GM12878 (cell line): ENCODE measurements at regions not wholly inside any gene's neighbourhood (a gene's known extent, or its start where the extent isn't known, plus 50 kb on each side); places are given as distances from the start of the nearest gene placed in this dataset.

Experiments used
- ATAC-seq: fragments of 200-7000 bp; cut with Tn5 transposase; 3 replicates; pipeline ENCODE4 v1.9.1; 2020; ENCODE audit warnings: mild to moderate bottlenecking, moderate library complexity
- BruUV-seq: library from RNA; stranded (reverse); fragments of 400-500 nt; replicated peaks from 2 replicates; lab custom pipeline; 2021; lab: Mats Ljungman, UMichigan
- CTCF ChIA-PET: fragments of 300-600 bp; sonication (Branson Sonifier 250); formaldehyde crosslinking; extraction: SDS; loops from one replicate; lab custom pipeline; 2021; ENCODE audit warnings: inconsistent platforms; lab: Yijun Ruan, JAX
- POLR2A ChIA-PET: fragments of 350-600 bp; formaldehyde crosslinking; extraction: SDS; loops from one replicate; lab custom pipeline; 2021; ENCODE audit warnings: inconsistent platforms; lab: Charles Lee
- RAD21 ChIA-PET: fragments of 300-600 bp; sonication (Branson Sonifier 250); formaldehyde crosslinking; loops from one replicate; lab custom pipeline; 2023; ENCODE audit warnings: antibody characterized with exemption; ENCODE audit not compliant: unreplicated experiment; lab: Charles Lee
- SMC1A ChIA-PET: fragments of 300-600 bp; sonication (Branson Sonifier 250); formaldehyde crosslinking; loops from one replicate; lab custom pipeline; 2023; ENCODE audit not compliant: unreplicated experiment, uncharacterized antibody; lab: Charles Lee
- DNase-seq: peaks from one replicate; pipeline ENCODE4 v3.0.0-alpha.2; 2011; ENCODE audit warnings: low read depth, low spot score
- FAIRE-seq: peaks from 3 replicates; lab custom pipeline; 2011; peaks lifted over from hg19 to GRCh38; lab: Jason Lieb, UNC
- H2AFZ ChIP-seq: 2 replicates; pipeline ENCODE4 v1.6.0; 2011; ENCODE audit warnings: low read depth, low read length, control low read depth; ENCODE audit not compliant: control insufficient read depth
- H3K27ac ChIP-seq: 2 replicates; pipeline ENCODE4 v1.5.1; 2011; ENCODE audit warnings: control low read depth; ENCODE audit not compliant: control insufficient read depth, insufficient read depth
- H3K27me3 ChIP-seq, 2 experiments: replicated peaks in 1 of 2; 2 replicates each; pipeline versions ENCODE4 v1.6.0 to v1.6.1; 2011; ENCODE audit warnings: low read length in 1 of 2; ENCODE audit not compliant: control insufficient read depth in 2 of 2, insufficient read depth in 2 of 2
- H3K36me3 ChIP-seq, 2 experiments: 2 replicates each; pipeline ENCODE4 v1.5.1; 2011; ENCODE audit warnings: low read length in 1 of 2; ENCODE audit not compliant: control insufficient read depth in 2 of 2, insufficient read depth in 2 of 2
- H3K4me1 ChIP-seq: 2 replicates; pipeline ENCODE4 v1.6.1; 2011; ENCODE audit warnings: mild to moderate bottlenecking, low read length, moderate library complexity, mixed read lengths; ENCODE audit not compliant: control insufficient read depth, insufficient read depth
- H3K4me2 ChIP-seq: 2 replicates; pipeline ENCODE4 v1.6.0; 2011; ENCODE audit warnings: control low read depth; ENCODE audit not compliant: control insufficient read depth, insufficient read depth
- H3K4me3 ChIP-seq: fragments of 200-600 bp; sonication (generic); 2 replicates; pipeline ENCODE4 v1.5.1; 2016
- H3K79me2 ChIP-seq: 2 replicates; pipeline ENCODE4 v1.6.0; 2011; ENCODE audit warnings: low read length; ENCODE audit not compliant: control insufficient read depth, insufficient read depth
- H3K9ac ChIP-seq: 2 replicates; pipeline ENCODE4 v1.8.0; 2011; ENCODE audit warnings: low read length, control low read depth, mixed read lengths; ENCODE audit not compliant: control insufficient read depth, insufficient read depth
- H3K9me3 ChIP-seq: replicated peaks from 3 replicates; pipeline ENCODE4 v1.5.1; 2011; ENCODE audit warnings: mild to moderate bottlenecking, low read length; ENCODE audit not compliant: control insufficient read depth, insufficient read depth
- H4K20me1 ChIP-seq: 2 replicates; pipeline ENCODE4 v1.6.0; 2011; ENCODE audit not compliant: control insufficient read depth, insufficient read depth
- ASH2L ChIP-seq: fragments of 300-600, 200-600 bp; sonication (generic); IDR thresholded peaks from 2 replicates; pipeline ENCODE4 v1.6.1; 2017; ENCODE audit warnings: low read depth, mild to moderate bottlenecking, borderline replicate concordance
- CEBPB ChIP-seq, 2 experiments: fragments of 150-350 bp in 1 of 2; IDR thresholded peaks; 2 replicates each; pipeline ENCODE4 v1.6.1; 2012 to 2014; ENCODE audit warnings: low read depth in 2 of 2, low read length in 2 of 2, borderline replicate concordance in 1 of 2, inconsistent platforms in 1 of 2
- CHD4 ChIP-seq: fragments of 200-600 bp; sonication (generic); IDR thresholded peaks from 2 replicates; pipeline ENCODE4 v1.6.1; 2016; ENCODE audit warnings: mild to moderate bottlenecking
- CREB1 ChIP-seq: IDR thresholded peaks from 2 replicates; pipeline ENCODE4 v1.6.1; 2012; ENCODE audit warnings: low read depth, mild to moderate bottlenecking, inconsistent platforms
- DPF2 ChIP-seq: fragments of 450-650 bp; IDR thresholded peaks from 2 replicates; pipeline ENCODE4 v1.6.1; 2017; ENCODE audit warnings: mild to moderate bottlenecking
- HDAC6 ChIP-seq: fragments of 200-600 bp; sonication (generic); IDR thresholded peaks from one replicate; pipeline ENCODE4 v1.8.0; 2017; ENCODE audit warnings: antibody characterized with exemption; ENCODE audit not compliant: unreplicated experiment
- HDGF ChIP-seq: fragments of 450-650 bp; IDR thresholded peaks from 2 replicates; pipeline ENCODE4 v1.6.1; 2016; ENCODE audit warnings: antibody characterized with exemption
- KDM1A ChIP-seq: fragments of 200-600 bp; sonication (generic); IDR thresholded peaks from 2 replicates; pipeline ENCODE4 v1.6.1; 2016; ENCODE audit warnings: borderline replicate concordance
- LARP7 ChIP-seq: fragments of 450-650 bp; IDR thresholded peaks from 2 replicates; pipeline ENCODE4 v1.6.1; 2017; ENCODE audit warnings: mild to moderate bottlenecking
- PKNOX1 ChIP-seq: fragments of 450-650 bp; IDR thresholded peaks from 2 replicates; pipeline ENCODE4 v1.6.1; 2016; ENCODE audit warnings: mild to moderate bottlenecking
- RAD21 ChIP-seq: IDR thresholded peaks from 2 replicates; pipeline ENCODE4 v1.6.1; 2011; ENCODE audit warnings: mild to moderate bottlenecking, low read depth, low read length, moderate library complexity; ENCODE audit not compliant: insufficient read depth
- SKIL ChIP-seq: fragments of 450-650 bp; IDR thresholded peaks from 2 replicates; pipeline ENCODE4 v1.6.1; 2017; ENCODE audit warnings: mild to moderate bottlenecking, low read depth, inconsistent platforms; ENCODE audit not compliant: poor library complexity, severe bottlenecking
- SMC3 ChIP-seq: IDR thresholded peaks from 2 replicates; pipeline ENCODE4 v1.6.1; 2011; ENCODE audit warnings: low read length, improper control_type of control experiment, borderline replicate concordance
- STAT3 ChIP-seq: IDR thresholded peaks from 2 replicates; pipeline ENCODE4 v1.6.1; 2011; ENCODE audit warnings: low read depth, low read length, improper control_type of control experiment
- TAF1 ChIP-seq: IDR thresholded peaks from 2 replicates; pipeline ENCODE4 v1.6.1; 2011; ENCODE audit warnings: mild to moderate bottlenecking, low read depth, low read length, borderline replicate concordance
- TCF3 ChIP-seq: IDR thresholded peaks from 2 replicates; pipeline ENCODE4 v1.6.1; 2012; ENCODE audit warnings: low read depth, mild to moderate bottlenecking, low read length, borderline replicate concordance; ENCODE audit not compliant: insufficient read depth
- TCF7 ChIP-seq: IDR thresholded peaks from 2 replicates; pipeline ENCODE4 v1.6.1; 2014; ENCODE audit warnings: antibody characterized with exemption, borderline replicate concordance
- YY1 ChIP-seq: IDR thresholded peaks from 2 replicates; pipeline ENCODE4 v1.6.1; 2011; ENCODE audit warnings: low read depth, mild to moderate bottlenecking, low read length
- ZNF274 ChIP-seq: IDR thresholded peaks from one replicate; pipeline ENCODE4 v1.8.0; 2011; ENCODE audit not compliant: insufficient read length, insufficient read depth
- WGBS: methylation state at CpG from one replicate; pipeline ENCODE4 v1.1.6; 2016; ENCODE audit warnings: low lambda C conversion rate; ENCODE audit not compliant: insufficient replicate concordance, insufficient coverage; ENCODE audit errors: missing lambda C conversion rate; 5-methylcytosine and 5-hydroxymethylcytosine counted together
- in situ Hi-C: fragments of 300-500 bp; cut with MboI; formaldehyde crosslinking; loops from 9 replicates; pipeline ENCODE4 v1.14.3; 2018; ENCODE audit warnings: mixed read lengths
- intact Hi-C: fragments of 100-400 bp; cut with micrococcal nuclease; formaldehyde crosslinking; loops from one replicate; pipeline ENCODE4 v1.14.2; 2022; ENCODE audit not compliant: unreplicated experiment

DNA sequence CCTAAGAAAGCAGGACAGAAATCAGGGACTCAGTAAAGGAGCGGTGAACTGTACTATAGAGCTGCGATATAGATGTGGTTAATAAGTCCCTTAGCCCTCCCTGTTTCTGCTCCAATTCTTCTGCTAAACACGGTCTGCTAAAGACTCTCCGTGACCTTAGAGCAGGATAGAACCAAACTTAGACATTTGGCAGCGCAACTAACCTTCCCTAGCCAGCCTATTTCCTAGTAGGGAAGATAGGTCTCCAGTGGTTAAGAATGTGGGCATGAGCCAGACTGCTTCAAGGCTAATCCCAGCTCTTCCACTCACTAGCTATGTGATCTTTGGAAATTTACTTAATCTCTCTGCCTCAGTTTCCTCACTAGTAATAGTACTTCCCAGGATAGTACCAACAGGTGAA is 193.6 kb upstream of the IL12A start:
- FAIRE-seq, result no peak

DNA sequence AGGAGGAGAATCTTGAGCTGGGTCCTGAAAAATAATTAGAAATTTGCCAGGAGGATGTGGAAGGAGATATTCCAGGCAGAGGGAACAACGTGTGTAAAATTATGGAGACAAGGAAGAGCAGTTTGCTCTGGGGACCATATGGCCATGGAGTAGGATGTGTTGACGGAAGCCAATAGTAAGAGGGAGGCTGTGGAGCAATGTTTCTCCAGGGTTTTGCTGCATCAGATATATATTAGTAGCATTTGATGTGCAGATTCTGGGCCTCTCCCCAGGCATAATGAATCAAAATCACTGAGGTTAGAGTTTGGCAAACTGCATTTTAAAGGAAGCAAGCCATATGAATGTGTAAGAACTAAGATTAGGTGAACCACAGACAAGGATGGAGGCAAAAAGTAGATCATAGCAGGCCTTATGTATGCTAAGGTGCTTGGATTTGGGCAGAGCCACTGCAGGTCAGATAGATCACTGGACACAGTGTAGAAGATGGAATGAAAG is 192.9 kb upstream of the IL12A start:
- no peaks in the 10 kb centered on the region for H3K79me2 ChIP-seq
- DNase-seq (no peak), FAIRE-seq (no peak), ATAC-seq (no peak)
- in situ Hi-C loops, result no loop called here
- no peak for TF ChIP-seq YY1
- no peak for TF ChIP-seq CREB1
- no peak for TF ChIP-seq SMC3
- TF ChIP-seq CEBPB (IDR thresholded peaks at IDR 0.05; ENCODE audit: borderline replicate concordance in 1 of 2, low read depth in 2 of 2, low read length in 2 of 2), result no peak
- no peak for TF ChIP-seq TAF1
- TF ChIP-seq RAD21, result no peak
- TF ChIP-seq DPF2, result no peak
- no peak for TF ChIP-seq ASH2L
- TF ChIP-seq TCF3, result no peak
- no peak for TF ChIP-seq HDAC6
- no peak for TF ChIP-seq SKIL
- no peak for TF ChIP-seq ZNF274
- TF ChIP-seq PKNOX1, result no peak
- no peak for TF ChIP-seq STAT3
- intact Hi-C loops, result no loop called here
- RAD21 ChIA-PET, result no interaction called here
- peaks cover 0 to 1% of the 10 kb centered on the region in 2 experiments; a peak in 3 of 4 replicates for H3K27me3 ChIP-seq
- no peak overlapping the region for H3K27ac ChIP-seq
- no peak overlapping the region for H3K4me2 ChIP-seq
- no peaks in the 10 kb centered on the region for H3K36me3 ChIP-seq
- H2AFZ ChIP-seq, result no peak overlapping the region
- CTCF ChIA-PET, result interaction anchor here (1.0 to 1.7 kb wide), 2 partner anchors 10 to 91 kb away, joined by 3 to 4 read pairs; no protein-coding TSS in a partner anchor
- WGBS, result 3% methylated on average over 2 of the region's 2 CpGs
- no peak overlapping the region for H3K4me3 ChIP-seq
- H3K4me1 ChIP-seq, result no peaks in the 10 kb centered on the region
- SMC1A ChIA-PET, result no interaction called here
- no peak overlapping the region for H3K9ac ChIP-seq
- no peaks in the 10 kb centered on the region for H4K20me1 ChIP-seq
- POLR2A ChIA-PET, result no interaction called here
- BruUV-seq, result no TSS peak
- no peaks in the 10 kb centered on the region for H3K9me3 ChIP-seq

More for the DNA sequence above, 193.6 kb upstream of the IL12A start:
- no peak for TF ChIP-seq CHD4
- no peak for TF ChIP-seq TCF7
- no peak for TF ChIP-seq KDM1A
- no peak for TF ChIP-seq LARP7
- no peak for TF ChIP-seq TCF3
- TF ChIP-seq HDGF, result no peak
- TF ChIP-seq, all 136 proteins: peak for 0
- BruUV-seq, result no TSS peak
- H3K9ac ChIP-seq, result no peak overlapping the region
- WGBS, result 13% methylated on average over 5 of the region's 5 CpGs
- H3K4me2 ChIP-seq, result no peak overlapping the region
- no peak overlapping the region for H3K4me3 ChIP-seq
- intact Hi-C loops, result no loop called here
- SMC1A ChIA-PET, result interaction anchor here (1.6 kb wide), 1 partner anchor 10 kb away, joined by 5 read pairs; no protein-coding TSS in a partner anchor
- in situ Hi-C loops, result no loop called here
- H3K4me1 ChIP-seq, result no peaks in the 10 kb centered on the region
- POLR2A ChIA-PET, result no interaction called here
- H3K27me3 ChIP-seq, result peaks cover 0 to 1% of the 10 kb centered on the region in 2 experiments; a peak in 3 of 4 replicates
- CTCF ChIA-PET, result interaction anchor here (1.0 to 3.6 kb wide), 2 partner anchors 10 to 92 kb away, joined by 3 to 17 read pairs; no protein-coding TSS in a partner anchor
- no peaks in the 10 kb centered on the region for H3K9me3 ChIP-seq
- no peaks in the 10 kb centered on the region for H4K20me1 ChIP-seq
- H3K36me3 ChIP-seq, result no peaks in the 10 kb centered on the region
- no peaks in the 10 kb centered on the region for H3K79me2 ChIP-seq
- H2AFZ ChIP-seq, result no peak overlapping the region
- H3K27ac ChIP-seq, result no peak overlapping the region
- DNase-seq (no peak), ATAC-seq (no peak)
- RAD21 ChIA-PET, result no interaction called here
